ENCODE measurements at regions not wholly inside any gene's neighbourhood (a gene's known extent, or its start where the extent isn't known, plus 50 kb on each side); places are given as distances from the start of the nearest gene placed in this dataset.
"Not testable (repeated sequence)": the region's sequence is repeated elsewhere in the genome, so short reads cannot be mapped to it uniquely, and the experiment has no call there.

GRCh38 chr4:31791666-31792065 is 1071.5 kb downstream of the PCDH7 start:
- H3K36me3 ChIP-seq (ENCODE audit: control insufficient read depth in 3 of 3, insufficient read depth in 2 of 3, low read depth in 1 of 3, low read length in 3 of 3): no peaks in the 10 kb centered on the region
- 23 to 58% (median 23%) methylated on average over 1 of the region's 1 CpG for WGBS, 3 donors
- DNase-seq (no peak), FAIRE-seq (no peak)
- no peak overlapping the region for H3K4me3 ChIP-seq (ENCODE audit: low read depth in 1 of 3, low read length in 3 of 3)
- no peaks in the 10 kb centered on the region for H3K27me3 ChIP-seq (ENCODE audit: control insufficient read depth in 3 of 3, insufficient read depth in 3 of 3, low read length in 3 of 3)
- H3K9me3 ChIP-seq (ENCODE audit: control insufficient read depth in 2 of 2, insufficient read depth in 1 of 2, low read depth in 1 of 2, low read length in 1 of 2): no peaks in the 10 kb centered on the region
- H3K27ac ChIP-seq (ENCODE audit: low read depth in 1 of 3, low read length in 2 of 3): no peak overlapping the region
- no peaks in the 10 kb centered on the region for H3K4me1 ChIP-seq (ENCODE audit: control insufficient read depth in 3 of 3, insufficient read depth in 2 of 3, low read depth in 1 of 3, low read length in 2 of 3)

- no peaks in the 10 kb centered on the region for H3K4me1 ChIP-seq (ENCODE audit: control insufficient read depth in 3 of 3, insufficient read depth in 2 of 3, low read depth in 1 of 3, low read length in 2 of 3)
- FAIRE-seq: no peak
- H3K4me3 ChIP-seq (ENCODE audit: low read depth in 1 of 3, low read length in 3 of 3): no peak overlapping the region
- no peak for DNase-seq
- H3K36me3 ChIP-seq (ENCODE audit: control insufficient read depth in 3 of 3, insufficient read depth in 2 of 3, low read depth in 1 of 3, low read length in 3 of 3): no peaks in the 10 kb centered on the region
- 71 to 76% (median 72%) methylated on average over 4 of the region's 4 CpGs for WGBS, 3 donors
- no peaks in the 10 kb centered on the region for H3K27me3 ChIP-seq (ENCODE audit: control insufficient read depth in 3 of 3, insufficient read depth in 3 of 3, low read length in 3 of 3)
- H3K9me3 ChIP-seq (ENCODE audit: control insufficient read depth in 2 of 2, insufficient read depth in 1 of 2, low read depth in 1 of 2, low read length in 1 of 2): no peaks in the 10 kb centered on the region
- no peak overlapping the region for H3K27ac ChIP-seq (ENCODE audit: low read depth in 1 of 3, low read length in 2 of 3)
These were observed 1073.7 kb downstream of the PCDH7 start for GRCh38 chr4:31793907-31794306.

- H3K27me3 ChIP-seq (ENCODE audit: control insufficient read depth in 3 of 3, insufficient read depth in 3 of 3, low read length in 3 of 3); DNase-seq; H3K36me3 ChIP-seq (ENCODE audit: control insufficient read depth in 3 of 3, insufficient read depth in 2 of 3, low read depth in 1 of 3, low read length in 3 of 3); H3K9me3 ChIP-seq (ENCODE audit: control insufficient read depth in 2 of 2, insufficient read depth in 1 of 2, low read depth in 1 of 2, low read length in 1 of 2); H3K27ac ChIP-seq (ENCODE audit: low read depth in 1 of 3, low read length in 2 of 3); H3K4me3 ChIP-seq (ENCODE audit: low read depth in 1 of 3, low read length in 3 of 3); FAIRE-seq; H3K4me1 ChIP-seq (ENCODE audit: control insufficient read depth in 3 of 3, insufficient read depth in 2 of 3, low read depth in 1 of 3, low read length in 2 of 3): not testable (repeated sequence)
- WGBS, 3 donors: 91 to 92% (median 92%) methylated on average over 1 of the region's 1 CpG
These were observed 1076.9 kb downstream of the PCDH7 start for GRCh38 chr4:31797052-31797451.

GRCh38 chr4:31803526-31804195 is 1083.5 kb downstream of the PCDH7 start:
- H3K4me1 ChIP-seq (ENCODE audit: control insufficient read depth in 3 of 3, insufficient read depth in 2 of 3, low read depth in 1 of 3, low read length in 2 of 3): no peaks in the 10 kb centered on the region
- FAIRE-seq (no peak), DNase-seq (no peak)
- H3K27me3 ChIP-seq (ENCODE audit: control insufficient read depth in 3 of 3, insufficient read depth in 3 of 3, low read length in 3 of 3): no peaks in the 10 kb centered on the region
- WGBS, 3 donors: 25 to 39% (median 30%) methylated on average over 3 of the region's 3 CpGs
- H3K27ac ChIP-seq (ENCODE audit: low read depth in 1 of 3, low read length in 2 of 3): no peak overlapping the region
- peaks cover 0 to 7% of the 10 kb centered on the region in 2 donors for H3K9me3 ChIP-seq (ENCODE audit: control insufficient read depth in 2 of 2, insufficient read depth in 1 of 2, low read depth in 1 of 2, low read length in 1 of 2)
- H3K36me3 ChIP-seq (ENCODE audit: control insufficient read depth in 3 of 3, insufficient read depth in 2 of 3, low read depth in 1 of 3, low read length in 3 of 3): no peaks in the 10 kb centered on the region
- no peak overlapping the region for H3K4me3 ChIP-seq (ENCODE audit: low read depth in 1 of 3, low read length in 3 of 3)

GRCh38 chr4:31807036-31807435 is 1086.9 kb downstream of the PCDH7 start:
- Histone ChIP-seq H3K27ac (ENCODE audit: low read depth in 1 of 3, low read length in 2 of 3) (no peak overlapping the region), H3K4me3 (ENCODE audit: low read depth in 1 of 3, low read length in 3 of 3) (no peak overlapping the region), H3K36me3 (ENCODE audit: control insufficient read depth in 3 of 3, insufficient read depth in 2 of 3, low read depth in 1 of 3, low read length in 3 of 3) (no peaks in the 10 kb centered on the region), H3K27me3 (ENCODE audit: control insufficient read depth in 3 of 3, insufficient read depth in 3 of 3, low read length in 3 of 3) (no peaks in the 10 kb centered on the region), H3K9me3 (ENCODE audit: control insufficient read depth in 2 of 2, insufficient read depth in 1 of 2, low read depth in 1 of 2, low read length in 1 of 2) (no peaks in the 10 kb centered on the region), H3K4me1 (ENCODE audit: control insufficient read depth in 3 of 3, insufficient read depth in 2 of 3, low read depth in 1 of 3, low read length in 2 of 3) (no peaks in the 10 kb centered on the region)
- FAIRE-seq (no peak), DNase-seq (no peak)
- WGBS, 3 donors: 65 to 74% (median 72%) methylated on average over 2 of the region's 2 CpGs

GRCh38 chr4:31844350-31844749 is 1124.2 kb downstream of the PCDH7 start:
- Histone ChIP-seq H3K36me3 (ENCODE audit: control insufficient read depth in 3 of 3, insufficient read depth in 2 of 3, low read depth in 1 of 3, low read length in 3 of 3) (no peaks in the 10 kb centered on the region), H3K27me3 (ENCODE audit: control insufficient read depth in 3 of 3, insufficient read depth in 3 of 3, low read length in 3 of 3) (no peaks in the 10 kb centered on the region), H3K27ac (ENCODE audit: low read depth in 1 of 3, low read length in 2 of 3) (no peak overlapping the region), H3K4me3 (ENCODE audit: low read depth in 1 of 3, low read length in 3 of 3) (no peak overlapping the region), H3K9me3 (ENCODE audit: control insufficient read depth in 2 of 2, insufficient read depth in 1 of 2, low read depth in 1 of 2, low read length in 1 of 2) (peaks cover 0 to 7% of the 10 kb centered on the region in 2 donors), H3K4me1 (ENCODE audit: control insufficient read depth in 3 of 3, insufficient read depth in 2 of 3, low read depth in 1 of 3, low read length in 2 of 3) (no peaks in the 10 kb centered on the region)
- DNase-seq: no peak
- WGBS, 3 donors: 76 to 86% (median 79%) methylated on average over 1 of the region's 1 CpG
- FAIRE-seq: no peak

GRCh38 chr4:31851946-31852345 is 1131.8 kb downstream of the PCDH7 start:
- Histone ChIP-seq H3K4me3 (ENCODE audit: low read depth in 1 of 3, low read length in 3 of 3) (no peak overlapping the region), H3K27me3 (ENCODE audit: control insufficient read depth in 3 of 3, insufficient read depth in 3 of 3, low read length in 3 of 3) (no peaks in the 10 kb centered on the region), H3K4me1 (ENCODE audit: control insufficient read depth in 3 of 3, insufficient read depth in 2 of 3, low read depth in 1 of 3, low read length in 2 of 3) (no peaks in the 10 kb centered on the region), H3K9me3 (ENCODE audit: control insufficient read depth in 2 of 2, insufficient read depth in 1 of 2, low read depth in 1 of 2, low read length in 1 of 2) (peaks cover 2 to 7% of the 10 kb centered on the region in 2 donors), H3K36me3 (ENCODE audit: control insufficient read depth in 3 of 3, insufficient read depth in 2 of 3, low read depth in 1 of 3, low read length in 3 of 3) (no peaks in the 10 kb centered on the region), H3K27ac (ENCODE audit: low read depth in 1 of 3, low read length in 2 of 3) (no peak overlapping the region)
- FAIRE-seq (no peak), DNase-seq (no peak)
- 49 to 74% (median 58%) methylated on average over 2 of the region's 2 CpGs for WGBS, 3 donors

- H3K27ac ChIP-seq (ENCODE audit: low read depth in 1 of 3, low read length in 2 of 3): no peak overlapping the region
- no peaks in the 10 kb centered on the region for H3K36me3 ChIP-seq (ENCODE audit: control insufficient read depth in 3 of 3, insufficient read depth in 2 of 3, low read depth in 1 of 3, low read length in 3 of 3)
- H3K9me3 ChIP-seq (ENCODE audit: control insufficient read depth in 2 of 2, insufficient read depth in 1 of 2, low read depth in 1 of 2, low read length in 1 of 2): no peaks in the 10 kb centered on the region
- DNase-seq: no peak
- FAIRE-seq: no peak
- H3K4me1 ChIP-seq (ENCODE audit: control insufficient read depth in 3 of 3, insufficient read depth in 2 of 3, low read depth in 1 of 3, low read length in 2 of 3): no peaks in the 10 kb centered on the region
- H3K27me3 ChIP-seq (ENCODE audit: control insufficient read depth in 3 of 3, insufficient read depth in 3 of 3, low read length in 3 of 3): no peaks in the 10 kb centered on the region
- 72 to 83% (median 81%) methylated on average over 2 of the region's 2 CpGs for WGBS, 3 donors
- no peak overlapping the region for H3K4me3 ChIP-seq (ENCODE audit: low read depth in 1 of 3, low read length in 3 of 3)
These were observed 1157.3 kb downstream of the PCDH7 start for GRCh38 chr4:31877429-31877828.

- H3K27me3 ChIP-seq (ENCODE audit: control insufficient read depth in 3 of 3, insufficient read depth in 3 of 3, low read length in 3 of 3); H3K27ac ChIP-seq (ENCODE audit: low read depth in 1 of 3, low read length in 2 of 3); H3K4me1 ChIP-seq (ENCODE audit: control insufficient read depth in 3 of 3, insufficient read depth in 2 of 3, low read depth in 1 of 3, low read length in 2 of 3); H3K4me3 ChIP-seq (ENCODE audit: low read depth in 1 of 3, low read length in 3 of 3); FAIRE-seq; DNase-seq; H3K36me3 ChIP-seq (ENCODE audit: control insufficient read depth in 3 of 3, insufficient read depth in 2 of 3, low read depth in 1 of 3, low read length in 3 of 3); H3K9me3 ChIP-seq (ENCODE audit: control insufficient read depth in 2 of 2, insufficient read depth in 1 of 2, low read depth in 1 of 2, low read length in 1 of 2): not testable (repeated sequence)
- 13 to 58% (median 16%) methylated on average over 2 of the region's 2 CpGs for WGBS, 3 donors
These were observed 1160.7 kb downstream of the PCDH7 start for GRCh38 chr4:31880837-31881236.

Measured in small intestine (tissue), 7 donors.